ENCODE measurements at regions not wholly inside any gene's neighbourhood (a gene's known extent, or its start where the extent isn't known, plus 50 kb on each side); places are given as distances from the start of the nearest gene placed in this dataset.

DNA sequence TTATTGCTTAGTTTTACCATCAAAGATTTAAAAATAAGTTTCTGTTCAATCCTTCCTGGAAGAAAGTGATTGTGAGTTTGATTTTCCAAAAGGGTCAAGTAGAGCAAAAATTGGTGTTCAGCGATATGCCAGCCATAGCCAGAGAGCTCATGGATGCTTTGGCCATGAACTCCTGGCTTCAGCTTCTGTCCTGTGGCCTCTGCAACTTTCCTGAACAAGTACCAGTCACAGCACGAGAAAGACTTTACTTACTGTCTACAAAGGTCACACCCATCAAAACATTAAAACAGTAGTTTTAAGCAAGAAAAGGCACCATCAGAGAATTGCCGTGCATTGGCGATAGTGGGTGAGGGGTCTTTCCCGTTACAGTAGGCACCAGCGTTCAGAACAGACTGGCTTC lies 753.0 kb upstream of the SGCG start:
- 80 to 86% methylated on average over 6 of the region's 6 CpGs for WGBS, 2 donors
- no peaks in the 10 kb centered on the region for H3K27me3 ChIP-seq
- H3K36me3 ChIP-seq, result no peaks in the 10 kb centered on the region
- intact Hi-C loops (cut with DNase I), result no loop called here
- peaks cover 0 to 3% (median 0%) of the 10 kb centered on the region in 4 donors for H3K9me3 ChIP-seq
- TF ChIP-seq POLR2A (IDR thresholded peaks at IDR 0.05), result no peak
- TF ChIP-seq POLR2AphosphoS5 (IDR thresholded peaks at IDR 0.05), result no peak
- TF ChIP-seq EP300 (IDR thresholded peaks at IDR 0.05), result no peak
- TF ChIP-seq, protein P1, sequence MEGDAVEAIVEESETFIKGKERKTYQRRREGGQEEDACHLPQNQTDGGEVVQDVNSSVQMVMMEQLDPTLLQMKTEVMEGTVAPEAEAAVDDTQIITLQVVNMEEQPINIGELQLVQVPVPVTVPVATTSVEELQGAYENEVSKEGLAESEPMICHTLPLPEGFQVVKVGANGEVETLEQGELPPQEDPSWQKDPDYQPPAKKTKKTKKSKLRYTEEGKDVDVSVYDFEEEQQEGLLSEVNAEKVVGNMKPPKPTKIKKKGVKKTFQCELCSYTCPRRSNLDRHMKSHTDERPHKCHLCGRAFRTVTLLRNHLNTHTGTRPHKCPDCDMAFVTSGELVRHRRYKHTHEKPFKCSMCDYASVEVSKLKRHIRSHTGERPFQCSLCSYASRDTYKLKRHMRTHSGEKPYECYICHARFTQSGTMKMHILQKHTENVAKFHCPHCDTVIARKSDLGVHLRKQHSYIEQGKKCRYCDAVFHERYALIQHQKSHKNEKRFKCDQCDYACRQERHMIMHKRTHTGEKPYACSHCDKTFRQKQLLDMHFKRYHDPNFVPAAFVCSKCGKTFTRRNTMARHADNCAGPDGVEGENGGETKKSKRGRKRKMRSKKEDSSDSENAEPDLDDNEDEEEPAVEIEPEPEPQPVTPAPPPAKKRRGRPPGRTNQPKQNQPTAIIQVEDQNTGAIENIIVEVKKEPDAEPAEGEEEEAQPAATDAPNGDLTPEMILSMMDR (IDR thresholded peaks at IDR 0.05), result no peak
- H3K4me1 ChIP-seq, result no peaks in the 10 kb centered on the region
- no peak overlapping the region for H3K4me3 ChIP-seq
- DNase-seq, result no peak
- H3K27ac ChIP-seq, result no peak overlapping the region

- TF ChIP-seq POLR2A (IDR thresholded peaks at IDR 0.05), result no peak
- TF ChIP-seq POLR2AphosphoS5 (IDR thresholded peaks at IDR 0.05), result no peak
- Histone ChIP-seq H3K9me3 (peaks cover 0 to 3% (median 0%) of the 10 kb centered on the region in 4 donors), H3K4me1 (no peaks in the 10 kb centered on the region), H3K27me3 (no peaks in the 10 kb centered on the region), H3K27ac (no peak overlapping the region), H3K36me3 (no peaks in the 10 kb centered on the region), H3K4me3 (no peak overlapping the region)
- no peak for DNase-seq
- WGBS, 2 donors, result 62 to 73% methylated on average over 10 of the region's 10 CpGs
- intact Hi-C loops (cut with DNase I), result no loop called here
Measured at GRCh38 chr13:22428188-22428828, 752.5 kb upstream of the SGCG start.

GRCh38 chr13:22432690-22433089 lies 748.1 kb upstream of the SGCG start:
- H3K36me3 ChIP-seq, result no peaks in the 10 kb centered on the region
- intact Hi-C loops (cut with DNase I), result no loop called here
- TF ChIP-seq POLR2AphosphoS5 (IDR thresholded peaks at IDR 0.05) (no peak), POLR2A (IDR thresholded peaks at IDR 0.05) (no peak), EP300 (IDR thresholded peaks at IDR 0.05) (no peak)
- no peaks in the 10 kb centered on the region for H3K4me1 ChIP-seq
- H3K4me3 ChIP-seq, result no peak overlapping the region
- no peak for DNase-seq
- H3K9me3 ChIP-seq, result peaks cover 0 to 3% (median 0%) of the 10 kb centered on the region in 4 donors
- no peaks in the 10 kb centered on the region for H3K27me3 ChIP-seq
- H3K27ac ChIP-seq, result no peak overlapping the region

DNA sequence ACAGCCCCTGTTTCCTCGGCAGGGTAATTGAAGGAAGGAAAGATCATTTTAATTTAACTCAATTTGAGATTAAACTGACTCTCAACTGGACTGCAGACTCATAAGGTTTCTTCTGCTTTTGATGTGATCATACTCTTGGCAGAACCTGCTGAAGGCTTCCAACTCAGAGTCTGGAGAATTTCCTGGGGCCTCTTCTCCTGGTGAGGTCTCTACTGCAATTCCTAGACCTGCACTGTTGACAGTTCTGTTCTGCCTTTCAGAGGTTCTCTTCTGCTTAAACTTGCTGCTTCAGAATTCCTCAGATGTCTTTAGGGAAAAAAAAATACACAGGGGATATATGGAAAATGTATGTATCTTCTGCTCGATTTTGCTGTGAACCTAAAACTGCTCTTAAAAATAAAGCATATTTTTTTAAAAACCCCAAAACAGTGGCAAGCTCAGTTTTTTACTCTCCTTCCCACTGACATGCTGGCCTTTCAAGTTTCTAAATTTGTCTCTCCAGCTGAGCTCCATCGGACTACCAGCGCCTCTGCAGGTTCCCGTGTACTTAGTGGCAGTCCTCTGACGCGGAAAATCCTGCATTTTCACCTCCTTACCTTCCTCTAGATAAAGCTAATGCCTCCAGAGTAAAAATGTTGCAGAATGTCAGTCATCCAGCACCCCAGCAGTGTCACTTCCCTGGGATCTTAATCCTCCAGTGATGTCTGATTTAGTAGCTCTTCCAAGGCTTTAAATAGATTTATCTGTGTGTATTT lies 733.5 kb upstream of the SGCG start:
- Histone ChIP-seq H3K4me3 (no peak overlapping the region), H3K36me3 (no peaks in the 10 kb centered on the region), H3K4me1 (no peaks in the 10 kb centered on the region), H3K9me3 (no peaks in the 10 kb centered on the region), H3K27me3 (no peaks in the 10 kb centered on the region), H3K27ac (no peak overlapping the region)
- WGBS, 2 donors, result 62 to 74% methylated on average over 7 of the region's 7 CpGs
- no peak for DNase-seq
- intact Hi-C loops (cut with DNase I), result no loop called here
- TF ChIP-seq POLR2A (IDR thresholded peaks at IDR 0.05) (no peak), POLR2AphosphoS5 (IDR thresholded peaks at IDR 0.05) (no peak), EP300 (IDR thresholded peaks at IDR 0.05) (no peak)
- TF ChIP-seq, protein P1 (IDR thresholded peaks at IDR 0.05), result no peak

- Histone ChIP-seq H3K36me3 (no peaks in the 10 kb centered on the region), H3K4me3 (no peak overlapping the region), H3K4me1 (no peaks in the 10 kb centered on the region), H3K9me3 (peaks cover 0 to 4% (median 0%) of the 10 kb centered on the region in 4 donors), H3K27me3 (no peaks in the 10 kb centered on the region), H3K27ac (no peak overlapping the region)
- DNase-seq, result no peak
- intact Hi-C loops (cut with DNase I), result no loop called here
- no peak for TF ChIP-seq POLR2AphosphoS5 (IDR thresholded peaks at IDR 0.05)
- TF ChIP-seq EP300 (IDR thresholded peaks at IDR 0.05), result no peak
- TF ChIP-seq POLR2A (IDR thresholded peaks at IDR 0.05), result no peak
- TF ChIP-seq, protein P1 (IDR thresholded peaks at IDR 0.05), result no peak
- WGBS, 2 donors, result 92% methylated on average over 5 of the region's 5 CpGs
Measured at GRCh38 chr13:22449251-22449650, 731.5 kb upstream of the SGCG start.
